Fibroblast of villous mesenchyme (primary cell): ENCODE measurements at regions not wholly inside any gene's neighbourhood (a gene's known extent, or its start where the extent isn't known, plus 50 kb on each side); places are given as distances from the start of the nearest gene placed in this dataset.

ENCODE experiments used
- DNase-seq: peaks from one replicate; pipeline ENCODE4 v3.0.0-alpha.2; 2010; ENCODE audit warnings: low read depth
- H3K4me3 ChIP-seq: 2 replicates; pipeline ENCODE4 v1.5.1; 2011; ENCODE audit warnings: low read depth, mild to moderate bottlenecking, low read length
- TF ChIP-seq, protein P1 (sequence below): IDR thresholded peaks from 2 replicates; pipeline ENCODE4 v1.5.1; 2012; ENCODE audit warnings: low read depth, mild to moderate bottlenecking, low read length; ENCODE audit not compliant: insufficient read depth

DNA sequence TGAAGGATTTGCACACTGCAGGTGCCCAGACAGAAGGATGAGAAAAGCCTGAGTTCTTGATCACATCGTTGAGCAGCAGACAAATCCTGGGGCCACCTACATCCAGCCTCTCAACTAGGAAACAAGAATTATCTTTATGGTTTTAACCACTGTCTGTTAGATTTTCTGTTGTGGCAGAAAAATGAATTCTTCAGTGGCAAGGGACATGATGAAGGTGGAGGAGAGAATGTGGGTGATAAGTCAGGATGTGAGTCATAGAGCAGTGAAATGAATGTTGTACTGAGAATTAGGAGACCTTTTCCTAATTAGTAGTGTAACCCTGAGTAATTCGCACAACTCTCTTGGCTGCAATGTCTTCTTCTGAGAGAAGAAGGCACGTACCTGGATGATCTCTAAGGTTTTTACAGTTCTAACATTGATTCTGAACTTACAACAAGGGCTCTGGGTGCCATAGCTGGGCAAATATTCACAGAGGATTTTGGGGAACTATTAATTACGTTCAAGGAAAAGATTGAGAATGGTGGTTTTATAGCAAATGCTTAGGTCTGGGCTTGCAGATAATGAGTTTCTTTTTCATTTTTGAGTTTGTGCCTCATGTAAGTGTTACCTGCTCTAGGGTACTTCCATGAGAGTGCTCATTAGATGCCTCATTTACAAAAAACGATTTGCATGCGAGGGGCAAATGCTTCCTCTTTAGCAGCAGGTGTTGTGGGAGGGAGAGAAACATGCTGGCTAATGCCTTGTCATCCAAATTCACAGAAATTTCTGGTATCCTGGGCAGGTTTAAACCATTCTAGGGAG is 111.0 kb upstream of the KL start:
- no peak overlapping the region for H3K4me3 ChIP-seq
- TF ChIP-seq, protein P1, sequence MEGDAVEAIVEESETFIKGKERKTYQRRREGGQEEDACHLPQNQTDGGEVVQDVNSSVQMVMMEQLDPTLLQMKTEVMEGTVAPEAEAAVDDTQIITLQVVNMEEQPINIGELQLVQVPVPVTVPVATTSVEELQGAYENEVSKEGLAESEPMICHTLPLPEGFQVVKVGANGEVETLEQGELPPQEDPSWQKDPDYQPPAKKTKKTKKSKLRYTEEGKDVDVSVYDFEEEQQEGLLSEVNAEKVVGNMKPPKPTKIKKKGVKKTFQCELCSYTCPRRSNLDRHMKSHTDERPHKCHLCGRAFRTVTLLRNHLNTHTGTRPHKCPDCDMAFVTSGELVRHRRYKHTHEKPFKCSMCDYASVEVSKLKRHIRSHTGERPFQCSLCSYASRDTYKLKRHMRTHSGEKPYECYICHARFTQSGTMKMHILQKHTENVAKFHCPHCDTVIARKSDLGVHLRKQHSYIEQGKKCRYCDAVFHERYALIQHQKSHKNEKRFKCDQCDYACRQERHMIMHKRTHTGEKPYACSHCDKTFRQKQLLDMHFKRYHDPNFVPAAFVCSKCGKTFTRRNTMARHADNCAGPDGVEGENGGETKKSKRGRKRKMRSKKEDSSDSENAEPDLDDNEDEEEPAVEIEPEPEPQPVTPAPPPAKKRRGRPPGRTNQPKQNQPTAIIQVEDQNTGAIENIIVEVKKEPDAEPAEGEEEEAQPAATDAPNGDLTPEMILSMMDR, result no peak
- DNase-seq, result peak; percentile 20

DNA sequence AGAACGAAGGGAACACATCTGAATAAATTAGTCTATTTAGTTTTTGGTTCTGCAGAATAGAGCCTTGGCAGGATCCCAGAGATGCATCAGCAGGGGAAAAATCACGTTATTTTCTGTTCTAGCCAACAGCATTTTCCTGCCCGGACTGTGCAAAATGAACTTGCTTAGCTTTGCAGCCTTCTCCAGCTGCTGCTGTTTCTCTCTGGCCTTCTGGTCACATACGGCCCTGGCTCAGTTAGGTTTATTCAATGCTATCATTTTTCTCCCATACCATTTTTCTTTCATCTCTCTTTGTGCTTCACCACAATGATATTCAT is 110.4 kb upstream of the KL start:
- DNase-seq, result no peak
- no peak overlapping the region for H3K4me3 ChIP-seq
- TF ChIP-seq, protein P1, result no peak

DNA sequence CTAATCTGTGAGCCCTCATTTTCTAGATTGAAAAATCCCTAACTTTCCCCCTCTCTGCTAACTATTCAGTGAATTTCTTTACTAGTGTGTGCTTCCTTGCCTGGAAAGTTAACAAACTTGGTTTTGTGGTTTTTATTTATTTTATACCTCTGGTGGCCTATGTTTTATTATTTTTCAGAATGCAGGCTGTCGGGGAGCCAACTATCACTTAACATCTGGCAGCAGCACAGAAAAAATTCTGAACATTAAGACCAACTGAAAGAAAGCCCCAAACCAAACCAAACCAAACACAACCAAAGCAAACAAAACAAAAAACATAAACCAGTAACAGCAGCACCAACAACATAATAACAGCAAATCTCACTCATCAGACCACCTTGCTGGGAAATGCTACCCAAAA is 109.0 kb upstream of the KL start:
- no peak overlapping the region for H3K4me3 ChIP-seq
- TF ChIP-seq, protein P1, result no peak
- DNase-seq, result no peak

DNA sequence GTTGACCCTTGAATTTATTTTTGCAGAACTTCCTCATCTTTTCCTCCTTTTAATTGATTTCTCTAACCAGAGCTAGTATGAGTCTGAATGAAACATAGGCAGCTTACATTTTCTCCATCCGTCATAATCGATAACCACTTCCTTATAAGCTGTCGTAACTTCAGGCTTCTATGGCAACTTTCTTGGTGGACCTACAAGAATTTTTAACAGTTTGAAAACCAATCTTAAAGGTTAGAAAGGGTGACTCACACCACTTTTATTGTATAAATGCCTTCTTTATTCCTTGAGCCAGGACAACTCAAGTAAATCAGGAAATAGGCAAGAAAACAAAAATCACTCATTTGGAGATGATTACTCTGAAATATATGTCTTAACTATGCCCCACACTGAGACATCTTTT is 105.7 kb upstream of the KL start:
- TF ChIP-seq, protein P1, result no peak
- H3K4me3 ChIP-seq, result no peak overlapping the region
- no peak for DNase-seq

DNA sequence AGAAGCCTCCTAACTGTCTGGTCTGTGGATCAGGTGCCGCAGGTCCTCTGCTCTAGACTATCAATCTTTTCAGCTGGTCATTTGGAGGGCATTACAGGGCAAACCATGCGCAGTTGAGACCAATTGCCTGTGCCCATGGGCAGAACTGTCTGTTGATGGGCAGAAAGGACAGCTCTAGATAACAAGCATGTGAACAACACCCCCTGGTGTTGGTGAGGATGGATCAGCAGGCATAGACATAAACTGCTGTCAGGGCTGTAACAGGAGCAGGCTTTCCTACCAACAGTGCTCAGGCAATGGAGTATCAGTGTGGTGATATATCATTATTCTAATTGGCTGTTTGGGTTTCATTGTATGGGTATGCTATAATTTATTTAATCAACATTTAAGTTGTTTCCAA is 104.7 kb upstream of the KL start:
- TF ChIP-seq, protein P1, result peak; percentile 68
- peak; percentile 64 for DNase-seq

DNA sequence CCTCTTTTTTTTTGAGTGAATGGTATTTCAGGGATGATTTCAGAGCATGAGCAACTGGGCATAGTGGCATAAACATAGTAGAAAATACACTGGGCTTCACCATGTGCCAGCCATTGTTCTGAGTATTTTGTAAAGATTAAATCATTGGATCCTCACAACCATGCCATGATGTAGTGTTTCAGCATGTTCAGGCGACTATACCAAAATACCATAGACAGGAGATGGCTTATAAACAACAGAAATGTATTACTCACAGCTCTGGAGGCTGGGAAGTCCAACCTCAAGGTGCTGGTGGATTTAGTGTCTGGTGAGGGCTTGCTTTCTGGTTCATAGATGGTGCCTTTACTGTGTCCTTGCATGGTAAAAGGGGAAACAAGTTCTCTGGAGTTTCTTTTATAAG is 101.5 kb upstream of the KL start:
- no peak for DNase-seq
- TF ChIP-seq, protein P1, result no peak
- H3K4me3 ChIP-seq, result no peak overlapping the region

More for the DNA sequence above, 104.7 kb upstream of the KL start:
- H3K4me3 ChIP-seq, result no peak overlapping the region

DNA sequence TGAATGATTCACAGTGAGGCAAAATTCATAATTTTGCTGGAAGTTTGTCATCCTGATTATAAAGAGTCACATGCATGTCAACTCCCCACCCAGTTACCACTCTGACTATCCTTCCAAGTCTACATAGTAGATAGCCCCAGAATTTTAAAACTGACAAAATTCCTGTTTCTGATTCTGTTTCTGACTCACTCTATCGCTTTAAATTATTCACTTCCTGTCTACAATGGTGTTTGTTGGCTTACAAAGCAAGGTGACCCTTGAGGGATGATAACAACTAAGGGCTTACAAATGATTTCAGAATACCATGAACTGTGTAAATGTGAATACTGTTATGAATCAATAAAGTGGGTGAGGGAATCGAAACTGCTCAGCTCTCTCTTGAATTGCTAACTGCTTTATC is 98.7 kb upstream of the KL start:
- TF ChIP-seq, protein P1, result no peak
- no peak overlapping the region for H3K4me3 ChIP-seq

More for the DNA sequence above, 98.7 kb upstream of the KL start:
- DNase-seq, result no peak
